GM18517 (cell line): ENCODE measurements at regions not wholly inside any gene's neighbourhood (a gene's known extent, or its start where the extent isn't known, plus 50 kb on each side); places are given as distances from the start of the nearest gene placed in this dataset.

Experiments
- ATAC-seq: cut with Tn5 transposase; IDR thresholded peaks from one replicate; pipeline ENCODE4 v1.9.1; 2021; ENCODE audit warnings: mild to moderate bottlenecking, moderate library complexity; ENCODE audit not compliant: unreplicated experiment

- ATAC-seq: no peak
Observed at GRCh38 chr3:109897734-109898133, 560.4 kb upstream of the DPPA4 start.

DNA sequence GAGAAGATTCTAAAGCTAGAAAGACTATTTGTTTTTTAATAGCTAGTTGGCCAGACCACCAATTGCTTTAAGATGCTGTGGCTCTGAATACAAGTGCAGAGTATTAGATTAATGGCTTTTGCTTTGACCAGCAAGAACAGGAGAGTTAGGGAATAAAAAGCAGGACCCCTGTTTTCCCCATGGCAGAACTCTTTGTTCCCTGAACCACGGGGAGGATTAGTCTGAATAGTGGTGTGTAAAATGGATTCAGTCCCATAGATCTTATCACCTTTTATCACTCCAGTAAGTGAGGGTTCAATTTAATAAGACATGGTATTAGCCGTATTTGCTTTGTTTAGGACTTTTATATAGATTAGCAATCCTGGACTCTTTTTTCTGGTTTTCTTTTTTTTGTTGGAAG, 562.6 kb upstream of the DPPA4 start:
- ATAC-seq: no peak

DNA sequence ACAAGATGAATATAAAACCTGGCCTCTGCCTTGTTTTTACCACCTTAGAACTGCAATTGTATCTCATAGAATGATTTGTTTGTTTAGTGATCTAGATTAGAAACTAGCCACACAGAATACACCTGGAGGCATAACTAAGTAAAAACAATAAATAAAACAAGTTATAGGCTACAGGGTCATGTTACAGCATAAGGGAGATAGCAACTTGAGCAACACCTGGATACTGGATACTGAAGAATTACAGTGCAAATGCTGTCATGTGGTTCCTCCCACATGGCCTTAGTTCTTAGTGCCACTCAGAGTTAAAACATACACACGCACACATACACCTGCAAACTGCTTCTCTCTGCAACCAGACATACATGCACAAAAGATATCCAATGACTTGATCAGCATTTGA, 563.4 kb upstream of the DPPA4 start:
- ATAC-seq: no peak

DNA sequence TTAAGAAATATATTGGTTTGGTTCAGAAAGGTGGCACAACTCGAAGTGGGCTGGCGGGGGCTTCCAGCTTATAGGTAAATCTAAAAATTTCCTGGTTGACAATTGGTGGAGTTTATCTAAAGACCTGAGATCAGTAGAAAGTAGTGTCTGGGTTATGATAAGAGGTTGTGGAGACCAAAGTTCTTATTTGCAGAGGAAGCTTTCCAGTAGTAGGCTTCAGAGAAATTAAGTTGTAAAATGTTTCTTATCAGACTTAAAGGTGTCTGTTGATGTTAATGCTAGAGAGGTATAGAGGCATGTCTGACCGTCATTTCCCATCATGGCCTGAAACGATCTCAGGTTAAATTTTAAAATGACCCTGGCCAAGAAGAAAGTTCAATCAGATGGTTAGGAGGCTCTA, 565.2 kb upstream of the DPPA4 start:
- ATAC-seq: no peak

DNA sequence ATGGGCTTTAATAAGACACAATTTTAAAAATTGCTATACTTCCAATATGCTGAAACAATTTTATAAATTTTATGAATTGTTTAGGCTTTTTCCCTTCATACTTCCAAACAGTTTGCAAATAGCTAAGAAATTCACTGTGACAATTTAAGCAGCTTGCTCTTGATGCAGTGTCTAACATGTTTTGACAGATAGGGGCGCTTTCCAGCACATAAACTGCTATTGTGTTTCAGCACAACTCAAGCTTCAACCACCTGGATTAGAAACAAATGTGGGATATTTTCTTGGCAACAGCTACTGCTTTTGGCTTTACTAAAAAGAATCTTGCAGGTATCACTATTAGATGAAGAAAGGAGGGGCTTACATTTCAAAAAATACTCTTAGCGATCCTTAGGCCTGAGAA, 565.8 kb upstream of the DPPA4 start:
- ATAC-seq: no peak

DNA sequence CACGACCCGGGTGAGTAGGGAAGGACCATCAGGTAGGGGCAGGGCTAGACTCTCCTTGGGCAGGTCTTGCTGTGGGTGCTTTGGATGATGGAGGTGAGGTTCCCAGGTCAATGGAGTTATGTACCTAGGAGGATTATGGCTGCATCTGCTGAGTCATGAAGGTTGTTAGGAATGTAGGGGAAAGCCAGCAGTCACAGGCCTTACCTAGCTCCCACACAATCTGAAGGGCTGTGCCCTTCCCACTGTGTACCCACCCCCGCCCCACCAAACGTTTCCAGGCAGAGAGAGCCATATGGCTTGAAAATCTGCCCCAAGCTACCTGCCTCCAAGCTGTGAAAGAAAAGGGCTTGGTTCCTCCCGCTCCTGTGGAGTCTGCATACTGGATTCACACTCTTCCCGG, 573.4 kb upstream of the DPPA4 start:
- no peak for ATAC-seq

- ATAC-seq: no peak
Observed at GRCh38 chr3:109918740-109919139, 581.4 kb upstream of the DPPA4 start.

DNA sequence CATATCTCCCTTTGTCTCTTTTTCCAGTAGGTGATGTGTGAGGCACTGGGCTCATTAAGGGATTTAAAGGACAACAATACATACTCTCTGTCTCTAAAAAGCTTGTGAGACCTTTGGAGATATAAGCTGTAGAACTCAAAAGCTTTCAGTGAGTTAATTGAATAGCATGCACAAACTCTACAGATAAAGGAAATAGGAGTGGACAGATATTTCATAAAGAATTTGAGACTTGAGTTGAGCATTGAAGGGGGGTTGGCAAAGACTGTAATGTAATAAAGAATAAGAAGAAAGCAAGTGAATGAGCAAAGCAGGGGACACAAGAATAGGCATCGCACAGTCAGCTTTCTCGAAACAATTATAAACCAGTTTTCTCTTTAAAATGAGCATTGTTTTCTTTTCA, 583.4 kb upstream of the DPPA4 start:
- no peak for ATAC-seq

- no peak for ATAC-seq
Observed at GRCh38 chr3:109921509-109921908, 584.2 kb upstream of the DPPA4 start.

DNA sequence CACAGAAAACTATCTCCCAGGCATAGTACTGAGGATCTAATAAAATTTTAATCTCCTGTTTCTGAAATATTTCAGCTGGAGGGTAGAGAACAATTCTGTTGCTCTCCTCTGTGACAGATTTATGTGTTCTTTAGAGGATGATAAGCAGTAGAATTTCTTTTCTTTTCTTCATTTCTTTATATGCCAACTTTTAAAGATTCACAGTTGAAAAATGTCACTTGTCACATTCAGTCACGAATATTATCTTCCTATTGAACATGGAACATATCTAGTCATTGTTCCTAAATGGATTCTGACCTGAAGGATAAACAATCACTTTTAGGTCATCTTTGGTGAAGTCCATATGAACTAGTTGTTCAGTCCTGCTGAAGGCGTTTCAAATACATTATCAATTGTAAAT, 585.5 kb upstream of the DPPA4 start:
- ATAC-seq: no peak

- no peak for ATAC-seq
Observed at GRCh38 chr3:109923431-109923830, 586.1 kb upstream of the DPPA4 start.

GRCh38 chr3:109924196-109924595, 586.9 kb upstream of the DPPA4 start:
- ATAC-seq: no peak

GRCh38 chr3:109926376-109926775, 589.0 kb upstream of the DPPA4 start:
- ATAC-seq: no peak

DNA sequence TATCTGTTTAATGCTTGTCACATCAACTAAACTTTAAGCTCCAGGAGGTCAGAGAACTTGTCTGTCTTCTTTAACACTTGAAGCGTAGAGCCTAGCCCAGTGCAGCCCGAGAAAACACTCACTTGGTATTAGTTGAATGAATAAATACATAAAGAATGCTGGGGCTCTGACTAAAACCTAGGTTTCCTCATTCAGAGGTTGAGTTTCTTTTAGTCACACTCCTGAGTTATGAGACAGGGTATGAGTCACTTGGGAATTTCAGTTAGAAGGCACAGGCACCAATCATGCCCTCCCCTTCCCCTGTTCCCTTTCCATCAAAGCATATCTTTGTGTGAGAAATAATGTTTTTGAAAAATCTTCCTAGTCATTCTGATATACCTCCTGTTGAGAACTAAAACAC, 589.8 kb upstream of the DPPA4 start:
- ATAC-seq: no peak

DNA sequence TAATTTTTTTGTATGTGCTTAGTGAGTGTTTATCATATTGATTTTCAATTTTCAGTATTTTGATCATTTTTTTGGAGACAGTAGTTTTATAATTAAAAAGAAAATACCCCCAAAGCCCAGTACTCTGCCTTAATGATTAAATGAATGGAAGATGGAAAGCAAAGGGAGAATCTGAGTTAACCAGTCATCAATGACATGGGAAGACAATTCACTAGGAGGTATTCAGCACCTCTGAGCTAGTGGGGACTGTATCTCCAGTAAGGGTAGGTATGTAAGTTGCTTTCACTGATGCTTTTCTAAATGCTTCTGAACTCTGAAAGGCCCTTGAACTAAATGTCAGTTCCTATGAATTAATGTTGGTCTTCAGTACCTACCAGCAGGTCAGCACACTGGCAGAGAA, 590.4 kb upstream of the DPPA4 start:
- no peak for ATAC-seq

GRCh38 chr3:109930582-109930981, 593.2 kb upstream of the DPPA4 start:
- ATAC-seq: no peak

GRCh38 chr3:109933576-109933975, 596.2 kb upstream of the DPPA4 start:
- ATAC-seq: no peak

DNA sequence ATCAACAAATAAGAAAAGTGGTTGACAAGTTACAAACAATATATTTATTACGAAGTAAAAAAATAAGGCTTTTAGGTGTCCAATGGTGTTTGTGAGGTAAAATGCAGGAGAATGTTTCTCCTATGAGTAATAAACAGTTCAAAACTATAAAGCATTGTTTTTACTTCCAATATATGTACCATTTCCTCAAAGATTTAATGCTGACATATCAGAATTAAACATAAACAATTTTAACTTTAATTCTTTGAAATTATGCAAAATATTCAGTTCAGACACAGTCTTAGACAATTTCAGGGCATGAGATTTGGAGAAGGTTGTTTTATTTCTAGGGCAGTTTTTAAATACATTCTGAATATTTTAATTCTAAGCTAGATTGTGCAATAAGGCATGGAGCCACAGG, 602.5 kb upstream of the DPPA4 start:
- no peak for ATAC-seq

- ATAC-seq: no peak
Observed at GRCh38 chr3:109943181-109943580, 605.8 kb upstream of the DPPA4 start.

- ATAC-seq: no peak
Observed at GRCh38 chr3:109944836-109945235, 607.5 kb upstream of the DPPA4 start.

- no peak for ATAC-seq
Observed at GRCh38 chr3:109952924-109953323, 615.6 kb upstream of the DPPA4 start.

DNA sequence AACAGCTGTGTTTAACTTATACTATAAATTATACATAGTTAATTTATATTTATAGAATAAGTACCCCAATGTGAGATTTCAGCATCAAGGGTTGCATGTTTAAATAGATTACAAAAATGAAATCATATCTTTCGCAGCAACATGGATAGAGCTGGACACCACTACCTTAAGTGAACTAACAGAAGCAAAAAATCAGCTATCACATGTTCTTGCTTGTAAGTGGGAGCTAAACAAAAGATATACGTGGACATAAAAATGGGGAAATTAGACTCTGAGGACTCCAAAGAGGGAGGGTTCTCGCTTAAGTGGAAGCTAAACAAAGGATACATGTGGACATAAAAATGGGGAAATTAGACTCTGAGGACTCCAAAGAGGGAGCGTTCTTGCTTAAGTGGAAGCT, 626.5 kb upstream of the DPPA4 start:
- no peak for ATAC-seq

- no peak for ATAC-seq
Observed at GRCh38 chr3:109973733-109974132, 636.4 kb upstream of the DPPA4 start.

GRCh38 chr3:109977897-109978296, 640.6 kb upstream of the DPPA4 start:
- ATAC-seq: no peak
